WTC11 (cell line): ENCODE measurements at regions not wholly inside any gene's neighbourhood (a gene's known extent, or its start where the extent isn't known, plus 50 kb on each side); places are given as distances from the start of the nearest gene placed in this dataset.

Experiments used
- AFF4 ChIP-seq: sonication (generic); formaldehyde crosslinking; IDR thresholded peaks from 2 replicates; pipeline ENCODE4 v1.8.1; 2023; ENCODE audit warnings: mild to moderate bottlenecking, missing genetic modification reagents, borderline replicate concordance
- CREM ChIP-seq: sonication (generic); formaldehyde crosslinking; IDR thresholded peaks from 2 replicates; pipeline ENCODE4 v1.8.1; 2022; ENCODE audit warnings: mild to moderate bottlenecking, missing genetic modification reagents, moderate library complexity
- CTCF ChIP-seq: fragments of 200-600 bp; IDR thresholded peaks from 2 replicates; pipeline ENCODE4 v1.8.0; 2022; ENCODE audit warnings: antibody characterized with exemption
- E2F4 ChIP-seq: sonication (generic); formaldehyde crosslinking; IDR thresholded peaks from 2 replicates; pipeline ENCODE4 v1.8.1; 2022; ENCODE audit warnings: low read depth, mild to moderate bottlenecking, moderate library complexity, missing genetic modification reagents, borderline replicate concordance
- ESRRA ChIP-seq: sonication (generic); formaldehyde crosslinking; IDR thresholded peaks from 2 replicates; pipeline ENCODE4 v1.8.1; 2022; ENCODE audit warnings: mild to moderate bottlenecking, missing genetic modification reagents, borderline replicate concordance
- FOXJ3 ChIP-seq: sonication (generic); formaldehyde crosslinking; IDR thresholded peaks from 2 replicates; pipeline ENCODE4 v1.9.0; 2021; ENCODE audit warnings: missing genetic modification reagents, mild to moderate bottlenecking, borderline replicate concordance
- GTF2I ChIP-seq: fragments of 250-450 bp; sonication (Bioruptor Pico); conservative IDR thresholded peaks from 2 replicates; pipeline ENCODE4 v1.4.0; 2021; ENCODE audit warnings: mild to moderate bottlenecking
- MLX ChIP-seq: sonication (generic); formaldehyde crosslinking; IDR thresholded peaks from 2 replicates; pipeline ENCODE4 v1.8.1; 2023; ENCODE audit warnings: mild to moderate bottlenecking, missing genetic modification reagents, moderate library complexity
- TEAD1 ChIP-seq: sonication (generic); formaldehyde crosslinking; IDR thresholded peaks from 2 replicates; pipeline ENCODE4 v1.8.0; 2022; ENCODE audit warnings: mild to moderate bottlenecking, missing genetic modification reagents
- TEAD4 ChIP-seq: sonication (generic); formaldehyde crosslinking; IDR thresholded peaks from 2 replicates; pipeline ENCODE4 v1.8.0; 2022; ENCODE audit warnings: mild to moderate bottlenecking, missing genetic modification reagents
- USF2 ChIP-seq: sonication (generic); formaldehyde crosslinking; IDR thresholded peaks from 2 replicates; pipeline ENCODE4 v1.8.1; 2023; ENCODE audit warnings: mild to moderate bottlenecking, missing genetic modification reagents, moderate library complexity

GRCh38 chr2:150110548-150110947 is 376.9 kb downstream of the RND3 start:
- TF ChIP-seq CTCF = no peak
- TF ChIP-seq MLX (CRISPR knock-in tag) = no peak
- TF ChIP-seq CREM = no peak
- no peak for TF ChIP-seq FOXJ3 (CRISPR knock-in tag)
- no peak for TF ChIP-seq AFF4 (CRISPR knock-in tag)
- TF ChIP-seq TEAD4 = no peak
- TF ChIP-seq ESRRA (CRISPR knock-in tag) = no peak
- TF ChIP-seq USF2 (CRISPR knock-in tag) = no peak
- TF ChIP-seq TEAD1 (CRISPR knock-in tag) = no peak
- no peak for TF ChIP-seq E2F4 (CRISPR knock-in tag)
- TF ChIP-seq GTF2I = no peak
